GM23338 (cell line): ENCODE measurements at regions not wholly inside any gene's neighbourhood (a gene's known extent, or its start where the extent isn't known, plus 50 kb on each side); places are given as distances from the start of the nearest gene placed in this dataset.

Source experiments
- CREB1 ChIP-seq: fragments of 250-450 bp; sonication (Bioruptor Pico); IDR thresholded peaks from 2 replicates; pipeline ENCODE4 v1.5.0; 2020; ENCODE audit warnings: low read depth, mild to moderate bottlenecking, moderate library complexity
- ETS1 ChIP-seq: IDR thresholded peaks from 2 replicates; pipeline ENCODE4 v1.6.1; 2016; ENCODE audit warnings: antibody characterized with exemption
- EZH2 ChIP-seq: fragments of 200-600 bp; sonication (generic); IDR thresholded peaks from one replicate; pipeline ENCODE4 v1.8.0; 2017; ENCODE audit warnings: antibody characterized with exemption, mild to moderate bottlenecking, low read depth; ENCODE audit not compliant: unreplicated experiment
- EZH2phosphoT487 ChIP-seq: fragments of 200-600 bp; sonication (generic); IDR thresholded peaks from one replicate; pipeline ENCODE4 v1.8.1; 2018; ENCODE audit warnings: antibody characterized with exemption; ENCODE audit not compliant: unreplicated experiment
- JUNB ChIP-seq: IDR thresholded peaks from one replicate; pipeline ENCODE4 v1.6.1; 2016; ENCODE audit warnings: antibody characterized with exemption; ENCODE audit not compliant: unreplicated experiment
- NANOG ChIP-seq: IDR thresholded peaks from 2 replicates; pipeline ENCODE4 v1.6.1; 2016; ENCODE audit warnings: antibody characterized with exemption, borderline replicate concordance
- POLR2AphosphoS5 ChIP-seq: IDR thresholded peaks from 2 replicates; pipeline ENCODE4 v1.6.1; 2016; ENCODE audit warnings: antibody characterized with exemption, low read depth
- STAT1 ChIP-seq: IDR thresholded peaks from one replicate; pipeline ENCODE4 v1.6.1; 2016; ENCODE audit warnings: antibody characterized with exemption; ENCODE audit not compliant: unreplicated experiment
- ZNF114 ChIP-seq: fragments of 250-450 bp; sonication (Bioruptor Pico); IDR thresholded peaks from 2 replicates; pipeline ENCODE4 v1.5.0; 2020; ENCODE audit warnings: mild to moderate bottlenecking, moderate library complexity
- ZNF331 ChIP-seq: fragments of 250-450 bp; sonication (Bioruptor Pico); IDR thresholded peaks from 2 replicates; pipeline ENCODE4 v1.5.0; 2020; ENCODE audit warnings: low read depth, mild to moderate bottlenecking, moderate library complexity
- TF ChIP-seq, protein P1 (sequence below), 2 experiments: fragments of 200-600 bp in 1 of 2; sonication (generic) in 1 of 2; conservative IDR thresholded peaks; 2 replicates each; pipeline versions ENCODE4 v1.5.1 to v1.6.1; 2016 to 2017; ENCODE audit warnings: antibody characterized with exemption in 2 of 2, low read depth in 2 of 2, mild to moderate bottlenecking in 2 of 2, moderate library complexity in 1 of 2
- TF ChIP-seq, protein P2 (sequence below): IDR thresholded peaks from one replicate; pipeline ENCODE4 v1.6.1; 2018; ENCODE audit warnings: antibody characterized with exemption; ENCODE audit not compliant: unreplicated experiment

GRCh38 chr17:31594416-31594815 lies 202.9 kb downstream of the RAB11FIP4 start:
- TF ChIP-seq, protein P1, sequence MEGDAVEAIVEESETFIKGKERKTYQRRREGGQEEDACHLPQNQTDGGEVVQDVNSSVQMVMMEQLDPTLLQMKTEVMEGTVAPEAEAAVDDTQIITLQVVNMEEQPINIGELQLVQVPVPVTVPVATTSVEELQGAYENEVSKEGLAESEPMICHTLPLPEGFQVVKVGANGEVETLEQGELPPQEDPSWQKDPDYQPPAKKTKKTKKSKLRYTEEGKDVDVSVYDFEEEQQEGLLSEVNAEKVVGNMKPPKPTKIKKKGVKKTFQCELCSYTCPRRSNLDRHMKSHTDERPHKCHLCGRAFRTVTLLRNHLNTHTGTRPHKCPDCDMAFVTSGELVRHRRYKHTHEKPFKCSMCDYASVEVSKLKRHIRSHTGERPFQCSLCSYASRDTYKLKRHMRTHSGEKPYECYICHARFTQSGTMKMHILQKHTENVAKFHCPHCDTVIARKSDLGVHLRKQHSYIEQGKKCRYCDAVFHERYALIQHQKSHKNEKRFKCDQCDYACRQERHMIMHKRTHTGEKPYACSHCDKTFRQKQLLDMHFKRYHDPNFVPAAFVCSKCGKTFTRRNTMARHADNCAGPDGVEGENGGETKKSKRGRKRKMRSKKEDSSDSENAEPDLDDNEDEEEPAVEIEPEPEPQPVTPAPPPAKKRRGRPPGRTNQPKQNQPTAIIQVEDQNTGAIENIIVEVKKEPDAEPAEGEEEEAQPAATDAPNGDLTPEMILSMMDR (conservative IDR thresholded peaks at IDR 0.05; ENCODE audit: low read depth in 2 of 2): no peak
- no peak for TF ChIP-seq POLR2AphosphoS5
- TF ChIP-seq, protein P2, sequence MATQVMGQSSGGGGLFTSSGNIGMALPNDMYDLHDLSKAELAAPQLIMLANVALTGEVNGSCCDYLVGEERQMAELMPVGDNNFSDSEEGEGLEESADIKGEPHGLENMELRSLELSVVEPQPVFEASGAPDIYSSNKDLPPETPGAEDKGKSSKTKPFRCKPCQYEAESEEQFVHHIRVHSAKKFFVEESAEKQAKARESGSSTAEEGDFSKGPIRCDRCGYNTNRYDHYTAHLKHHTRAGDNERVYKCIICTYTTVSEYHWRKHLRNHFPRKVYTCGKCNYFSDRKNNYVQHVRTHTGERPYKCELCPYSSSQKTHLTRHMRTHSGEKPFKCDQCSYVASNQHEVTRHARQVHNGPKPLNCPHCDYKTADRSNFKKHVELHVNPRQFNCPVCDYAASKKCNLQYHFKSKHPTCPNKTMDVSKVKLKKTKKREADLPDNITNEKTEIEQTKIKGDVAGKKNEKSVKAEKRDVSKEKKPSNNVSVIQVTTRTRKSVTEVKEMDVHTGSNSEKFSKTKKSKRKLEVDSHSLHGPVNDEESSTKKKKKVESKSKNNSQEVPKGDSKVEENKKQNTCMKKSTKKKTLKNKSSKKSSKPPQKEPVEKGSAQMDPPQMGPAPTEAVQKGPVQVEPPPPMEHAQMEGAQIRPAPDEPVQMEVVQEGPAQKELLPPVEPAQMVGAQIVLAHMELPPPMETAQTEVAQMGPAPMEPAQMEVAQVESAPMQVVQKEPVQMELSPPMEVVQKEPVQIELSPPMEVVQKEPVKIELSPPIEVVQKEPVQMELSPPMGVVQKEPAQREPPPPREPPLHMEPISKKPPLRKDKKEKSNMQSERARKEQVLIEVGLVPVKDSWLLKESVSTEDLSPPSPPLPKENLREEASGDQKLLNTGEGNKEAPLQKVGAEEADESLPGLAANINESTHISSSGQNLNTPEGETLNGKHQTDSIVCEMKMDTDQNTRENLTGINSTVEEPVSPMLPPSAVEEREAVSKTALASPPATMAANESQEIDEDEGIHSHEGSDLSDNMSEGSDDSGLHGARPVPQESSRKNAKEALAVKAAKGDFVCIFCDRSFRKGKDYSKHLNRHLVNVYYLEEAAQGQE: no peak
- no peak for TF ChIP-seq CREB1 (CRISPR knock-in tag)
- no peak for TF ChIP-seq EZH2
- TF ChIP-seq EZH2phosphoT487: no peak
- no peak for TF ChIP-seq ETS1
- TF ChIP-seq JUNB: no peak
- TF ChIP-seq ZNF114 (CRISPR knock-in tag): no peak
- no peak for TF ChIP-seq ZNF331 (CRISPR knock-in tag)
- TF ChIP-seq STAT1: no peak
- no peak for TF ChIP-seq NANOG
